SK-MEL-5 (cell line): ENCODE measurements at regions not wholly inside any gene's neighbourhood (a gene's known extent, or its start where the extent isn't known, plus 50 kb on each side); places are given as distances from the start of the nearest gene placed in this dataset.

Source experiments
- DNase-seq: peaks from one replicate; pipeline ENCODE4 v3.0.0-alpha.2; 2016; ENCODE audit warnings: low read depth, low spot score
- in situ Hi-C: cut with HindIII; loops from 2 replicates; pipeline ENCODE4 v1.10.0; 2016; ENCODE audit warnings: low sequenced_read_pairs, high pct_unique_total_duplicates, low pct_unique_long_range_greater_than_20kb
- small RNA-seq, 2 experiments: library from RNA; depleted of rRNA; stranded (forward); fragments of <200 nt; gene quantifications; one replicate each; pipeline ENCODE3, GENCODE V24; 2014

DNA sequence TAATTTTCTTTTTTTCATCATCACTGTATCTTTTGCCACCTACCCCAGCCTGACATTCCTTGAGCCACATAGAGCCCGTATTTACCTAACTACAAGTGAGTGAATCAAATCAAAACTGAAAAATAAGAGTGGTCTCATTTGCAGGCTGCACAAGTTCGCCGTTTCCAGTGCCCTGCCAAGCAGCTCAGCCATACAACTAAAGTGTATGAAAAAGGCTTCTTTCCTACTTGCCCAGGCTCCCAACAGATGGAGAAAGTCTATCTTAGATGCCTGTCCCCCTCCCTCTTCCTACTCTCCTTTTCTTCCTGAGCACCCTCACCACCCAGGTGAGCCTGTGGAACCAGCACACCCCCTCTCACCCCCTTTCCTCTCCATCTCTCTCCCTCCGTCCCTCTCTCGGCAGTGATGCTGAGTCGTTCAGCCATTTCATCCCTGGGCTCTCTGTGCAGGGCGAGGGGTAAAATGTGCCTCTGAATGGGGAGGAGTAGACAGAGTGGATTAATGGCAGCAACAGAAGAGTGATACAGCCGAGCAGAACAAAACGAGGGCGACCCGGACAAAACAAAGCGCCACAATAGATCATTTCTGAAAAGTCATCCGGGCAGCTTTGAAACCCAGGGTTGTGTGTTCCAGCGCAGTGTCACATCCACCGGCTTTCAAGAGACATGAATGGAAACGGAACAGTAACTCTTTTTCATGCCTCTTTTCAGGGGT, 65.0 kb upstream of the POU3F3 start:
- in situ Hi-C loops: no loop called here
- DNase-seq: no peak

DNA sequence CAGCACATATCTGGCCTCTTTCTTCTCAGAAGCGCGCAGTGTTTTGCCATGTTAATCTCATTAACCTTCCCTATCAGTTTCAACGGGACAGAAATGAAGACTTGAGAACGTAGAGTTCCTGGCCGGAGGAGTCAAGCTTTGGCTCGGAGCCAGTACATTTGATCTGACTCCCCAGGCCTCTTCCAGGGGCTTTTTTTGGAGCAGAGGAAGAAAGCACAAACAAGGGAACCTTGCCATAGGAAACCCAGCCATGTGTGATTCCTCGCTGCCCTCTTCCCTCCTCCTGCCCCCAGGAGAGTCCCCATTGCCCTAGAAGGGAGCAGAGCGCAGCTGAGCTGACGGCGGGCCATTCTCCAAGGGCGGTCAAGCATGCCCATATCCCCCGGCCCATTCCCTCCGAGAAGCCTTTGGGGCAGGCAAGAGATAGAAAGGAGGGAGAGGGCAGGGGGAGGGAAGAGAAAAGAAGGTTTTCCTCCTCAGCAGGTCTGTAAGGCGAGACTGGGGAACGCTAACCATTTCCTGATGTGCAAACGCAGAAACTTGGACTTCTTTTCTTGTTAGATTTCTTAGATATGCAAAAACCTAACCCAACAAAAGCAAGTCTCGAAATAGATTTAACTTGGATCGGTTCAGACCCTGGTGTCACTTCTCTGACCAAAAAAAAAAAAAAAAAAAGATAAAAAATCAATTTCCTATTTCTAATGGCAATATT, 63.7 kb upstream of the POU3F3 start:
- DNase-seq: no peak
- in situ Hi-C loops: no loop called here

DNA sequence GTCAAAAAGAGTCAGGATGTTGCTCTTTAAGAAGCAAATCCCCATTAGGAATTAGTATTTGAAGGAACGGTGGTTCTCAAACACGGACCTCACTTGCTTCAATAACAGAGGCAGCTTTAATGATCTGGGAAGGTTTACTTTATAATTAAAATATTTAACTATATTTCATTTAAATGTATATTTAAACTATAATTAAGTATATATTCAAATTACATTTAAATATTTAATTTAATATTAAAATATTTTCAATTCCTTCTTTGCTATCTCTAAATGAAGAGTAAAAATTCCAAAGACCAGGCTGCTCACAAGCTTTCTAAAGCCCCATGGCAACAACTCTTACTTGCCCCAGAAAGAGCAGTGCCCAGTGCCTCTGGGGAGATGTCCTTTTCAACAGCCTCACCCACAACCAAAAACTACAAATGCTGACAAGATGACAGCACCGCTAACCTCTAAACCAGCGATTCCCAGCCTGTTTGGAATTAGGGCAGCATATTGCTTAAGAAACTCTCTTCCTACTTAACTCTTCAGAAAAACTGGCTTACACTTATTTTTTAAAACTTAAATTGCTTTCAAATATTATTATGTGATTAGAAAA, 62.9 kb upstream of the POU3F3 start:
- no peak for DNase-seq
- in situ Hi-C loops: no loop called here

DNA sequence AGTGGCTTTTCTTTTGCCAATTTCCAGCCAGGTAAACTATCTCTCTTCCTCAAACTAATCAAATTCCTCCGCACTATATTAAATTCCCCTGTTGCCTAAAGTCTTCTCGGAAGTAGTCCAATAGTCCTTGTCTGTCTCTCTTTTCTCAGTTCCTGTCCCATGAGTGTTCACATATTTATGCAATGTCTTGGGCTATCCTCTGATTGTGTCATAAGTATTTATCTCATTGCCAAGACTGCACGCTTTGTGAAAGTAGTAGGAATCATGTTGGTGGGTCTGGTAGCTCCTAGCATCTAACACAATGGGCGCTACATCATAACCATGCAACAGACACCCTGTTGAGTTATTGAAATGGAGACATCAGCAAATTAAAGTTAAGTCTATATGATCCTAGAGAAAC, 59.9 kb upstream of the POU3F3 start:
- in situ Hi-C loops: no loop called here
- DNase-seq: no peak

DNA sequence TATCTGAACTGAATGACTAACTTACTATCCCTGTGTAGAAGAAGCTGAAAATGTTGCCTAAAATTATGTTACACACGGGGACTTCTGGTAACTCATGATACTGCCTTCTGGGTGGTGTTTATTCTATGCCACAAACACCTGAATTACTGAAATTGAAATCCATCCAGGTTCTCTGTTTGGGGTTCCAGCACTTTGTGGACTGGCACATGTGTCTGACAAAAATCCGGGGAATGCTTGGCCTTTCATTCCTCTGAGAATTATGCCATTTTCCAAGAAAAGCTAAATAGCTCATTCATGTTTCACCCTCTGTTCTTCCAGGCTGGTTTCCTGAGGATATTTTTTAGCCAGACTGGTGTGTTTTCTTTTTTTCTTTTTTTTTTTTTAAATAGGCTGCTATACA, 59.5 kb upstream of the POU3F3 start:
- in situ Hi-C loops: no loop called here
- no peak for DNase-seq

Small RNA genes lying in the stretch of these regions (small RNA-seq; reads per million reads assigned to genes)
- gene RF00139: 0 to 0.04 reads per million in 2 experiments
- 0 reads per million in 2 experiments for gene RF02091
